ENCODE measurements at regions not wholly inside any gene's neighbourhood (a gene's known extent, or its start where the extent isn't known, plus 50 kb on each side); places are given as distances from the start of the nearest gene placed in this dataset.

GRCh38 chr14:38799671-38800070 lies 303.4 kb downstream of the SEC23A start:
- no peaks in the 10 kb centered on the region for H3K27me3 ChIP-seq (ENCODE audit: control insufficient read depth, insufficient read depth, low read length)
- in situ Hi-C loops (cut with MboI; ENCODE audit: low sequenced_read_pairs) (no loop called here), intact Hi-C loops (cut with micrococcal nuclease) (no loop called here), dilution Hi-C loops (cut with HindIII; ENCODE audit: low sequenced_read_pairs, unreplicated experiment) (no loop called here)
- H3K23ac ChIP-seq (ENCODE audit: low read depth, low read length): no peak overlapping the region
- H2BK120ac ChIP-seq (ENCODE audit: low read depth, low read length): no peak overlapping the region
- no peak overlapping the region for H3K4me2 ChIP-seq (ENCODE audit: low read depth, low read length)
- no CpG with 5 or more reads among the region's 2 CpGs for WGBS, 2 experiments (ENCODE audit: extremely low coverage in 2 of 2, insufficient read length in 1 of 2)
- no peaks in the 10 kb centered on the region for H3K4me1 ChIP-seq (ENCODE audit: control insufficient read depth, insufficient read depth, low read length)
- H2AK5ac ChIP-seq (ENCODE audit: low read depth, low read length): no peak overlapping the region
- no peaks in the 10 kb centered on the region for H3K9me3 ChIP-seq (ENCODE audit: control insufficient read depth, insufficient read depth, low read length)
- H2BK20ac ChIP-seq (ENCODE audit: low read depth, low read length): no peak overlapping the region
- no peak overlapping the region for H3K4ac ChIP-seq (ENCODE audit: low read depth, low read length)
- no peak overlapping the region for H4K5ac ChIP-seq (ENCODE audit: low read depth, low read length)
- no peak overlapping the region for H2AK9ac ChIP-seq (replicated peaks; ENCODE audit: low read depth, low read length, poor library complexity)
- H2AFZ ChIP-seq (replicated peaks; ENCODE audit: low read length, poor library complexity): no peak overlapping the region
- no peaks in the 10 kb centered on the region for H3K79me1 ChIP-seq (ENCODE audit: low read depth in 1 of 2, low read length in 2 of 2)
- no peaks in the 10 kb centered on the region for H3K9me1 ChIP-seq (ENCODE audit: insufficient read depth, low read length)
- DNase-seq (no peak), ATAC-seq (ENCODE audit: low read depth) (no peak)
- H4K91ac ChIP-seq (ENCODE audit: insufficient read depth, low read depth, low read length): no peak overlapping the region
- H3K27ac ChIP-seq (ENCODE audit: insufficient read depth, low read length): no peak overlapping the region
- H3K56ac ChIP-seq (ENCODE audit: extremely low read depth, insufficient read depth, low read length): no peak overlapping the region
- no peaks in the 10 kb centered on the region for H4K20me1 ChIP-seq (ENCODE audit: insufficient read depth, low read length)
- H4K8ac ChIP-seq (ENCODE audit: low read depth in 2 of 2, low read length in 2 of 2): no peak overlapping the region
- H2BK5ac ChIP-seq (ENCODE audit: low read depth, low read length, poor library complexity, severe bottlenecking): no peak overlapping the region
- no peak overlapping the region for H3K9ac ChIP-seq (ENCODE audit: low read depth, low read length)
- no peak for TF ChIP-seq CTCF (conservative IDR thresholded peaks at IDR 0.05; ENCODE audit: low read depth, low read length)
- no peak for TF ChIP-seq SMC3 (IDR thresholded peaks at IDR 0.05; ENCODE audit: low read depth, low read length)
- no peak for TF ChIP-seq POLR2A (IDR thresholded peaks at IDR 0.05; ENCODE audit: low read depth, low read length)
- no peak for TF ChIP-seq MAFK (IDR thresholded peaks at IDR 0.05; ENCODE audit: low read depth, low read length)
- TF ChIP-seq RAD21 (IDR thresholded peaks at IDR 0.05; ENCODE audit: low read length): no peak
- no peak for TF ChIP-seq MXI1 (IDR thresholded peaks at IDR 0.05; ENCODE audit: borderline replicate concordance, low read depth, low read length)
- TF ChIP-seq NFE2L2 (IDR thresholded peaks at IDR 0.05; ENCODE audit: low read depth, low read length): no peak
- no peak for TF ChIP-seq BHLHE40 (IDR thresholded peaks at IDR 0.05; ENCODE audit: low read depth, low read length)
- TF ChIP-seq MAZ (IDR thresholded peaks at IDR 0.05; ENCODE audit: borderline replicate concordance, low read depth, low read length): no peak
- no peak for TF ChIP-seq FOS (IDR thresholded peaks at IDR 0.05; ENCODE audit: low read depth, low read length)
- TF ChIP-seq CEBPB (IDR thresholded peaks at IDR 0.05; ENCODE audit: low read depth, low read length): no peak
- TF ChIP-seq RFX5 (IDR thresholded peaks at IDR 0.05; ENCODE audit: low read depth, low read length): no peak
- no peak for TF ChIP-seq RCOR1 (IDR thresholded peaks at IDR 0.05; ENCODE audit: insufficient replicate concordance, low read length)
- no peak for TF ChIP-seq ELK1 (IDR thresholded peaks at IDR 0.05; ENCODE audit: borderline replicate concordance, low read depth, low read length)
- no peak for TF ChIP-seq USF2 (IDR thresholded peaks at IDR 0.05; ENCODE audit: low read depth, low read length)
- TF ChIP-seq CHD1 (IDR thresholded peaks at IDR 0.05; ENCODE audit: low read depth, low read length): no peak
- no peak overlapping the region for H3K4me3 ChIP-seq (ENCODE audit: insufficient read depth, low read depth, low read length)
- no peak overlapping the region for H3K14ac ChIP-seq (replicated peaks; ENCODE audit: low read depth, low read length)
- no peak overlapping the region for H3K18ac ChIP-seq (ENCODE audit: low read depth, low read length)
- BruUV-seq (replicated peaks): no TSS peak
- H3K36me3 ChIP-seq (ENCODE audit: control insufficient read depth, insufficient read depth, low read length): no peaks in the 10 kb centered on the region
- H2BK15ac ChIP-seq (ENCODE audit: low read depth, low read length): no peak overlapping the region
- CTCF ChIA-PET: no interaction called here
- POLR2A ChIA-PET (ENCODE audit: unreplicated experiment): no interaction called here
